Muscle of arm (tissue), 1 donor: ENCODE measurements at regions not wholly inside any gene's neighbourhood (a gene's known extent, or its start where the extent isn't known, plus 50 kb on each side); places are given as distances from the start of the nearest gene placed in this dataset.
"Not testable (repeated sequence)": the region's sequence is repeated elsewhere in the genome, so short reads cannot be mapped to it uniquely, and the experiment has no call there.

Experiments used
- DNase-seq: peaks from one replicate; pipeline ENCODE4 v3.0.0-alpha.2; 2013

DNA sequence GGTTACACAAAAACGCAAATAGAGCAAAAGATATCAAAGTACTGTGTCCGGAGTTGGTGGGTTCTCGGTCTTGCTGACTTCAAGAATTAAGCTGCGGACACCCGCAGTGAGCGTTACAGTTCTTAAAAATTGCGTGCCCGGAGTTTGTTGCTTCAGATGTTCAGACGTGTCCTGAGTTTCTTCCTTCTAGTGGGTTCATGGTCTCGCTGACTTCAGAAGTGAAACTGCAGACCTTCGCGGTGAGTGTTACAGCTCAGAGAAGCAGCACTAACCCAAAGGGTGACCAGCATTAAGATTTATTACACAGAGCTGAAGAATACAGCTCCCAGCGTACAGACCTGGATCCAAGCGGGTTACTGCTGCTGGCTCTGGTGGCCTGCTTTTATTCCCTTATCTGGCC, 125.7 kb upstream of the TWIST2 start:
- DNase-seq: no peak

DNA sequence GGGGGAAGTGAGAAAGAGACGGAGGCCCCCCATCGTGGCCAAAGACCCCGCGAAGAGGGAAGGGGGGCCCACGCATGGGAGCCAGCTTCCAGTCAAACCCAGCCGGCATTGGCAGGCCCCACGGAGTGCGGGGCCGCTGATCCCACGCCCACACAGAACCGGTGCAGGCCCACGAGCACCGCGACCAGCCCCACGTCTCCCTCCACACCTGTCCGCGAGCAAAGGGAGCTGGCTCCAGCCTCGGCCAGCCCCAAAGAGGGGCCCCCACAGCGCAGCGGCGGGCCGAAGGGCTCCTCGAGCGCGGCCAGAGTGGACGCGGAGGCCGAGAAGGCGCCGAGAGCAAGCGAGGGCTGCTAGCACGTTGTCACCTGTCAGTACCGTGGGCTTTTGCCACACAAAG, 125.0 kb upstream of the TWIST2 start:
- no peak for DNase-seq

DNA sequence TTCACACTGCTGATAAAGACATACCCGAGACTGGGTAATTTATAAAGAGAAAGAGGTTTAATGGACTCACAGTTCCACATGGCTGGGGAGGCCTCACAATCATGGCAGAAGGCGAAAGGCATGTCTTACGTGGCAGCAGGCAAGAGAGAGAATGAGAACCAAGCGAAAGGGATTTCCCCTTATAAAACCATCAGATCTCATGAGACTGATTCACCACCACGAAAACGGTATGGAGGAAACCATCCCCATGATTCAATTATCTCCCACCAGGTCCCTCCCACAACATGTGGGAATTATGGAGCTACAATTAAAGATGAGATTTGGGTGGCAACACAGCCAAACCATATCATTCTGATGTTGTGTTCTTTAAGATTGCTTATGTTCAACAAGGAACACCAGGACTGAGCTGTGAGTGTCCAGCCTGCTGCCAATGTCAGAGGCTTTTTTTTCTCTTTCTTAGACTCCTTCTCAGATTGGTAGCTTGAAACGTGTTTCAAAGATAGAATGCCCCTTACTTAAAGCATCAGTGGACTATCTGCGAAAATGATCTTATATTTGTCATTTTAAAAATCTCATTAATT, 124.1 kb upstream of the TWIST2 start:
- DNase-seq: not testable (repeated sequence)

DNA sequence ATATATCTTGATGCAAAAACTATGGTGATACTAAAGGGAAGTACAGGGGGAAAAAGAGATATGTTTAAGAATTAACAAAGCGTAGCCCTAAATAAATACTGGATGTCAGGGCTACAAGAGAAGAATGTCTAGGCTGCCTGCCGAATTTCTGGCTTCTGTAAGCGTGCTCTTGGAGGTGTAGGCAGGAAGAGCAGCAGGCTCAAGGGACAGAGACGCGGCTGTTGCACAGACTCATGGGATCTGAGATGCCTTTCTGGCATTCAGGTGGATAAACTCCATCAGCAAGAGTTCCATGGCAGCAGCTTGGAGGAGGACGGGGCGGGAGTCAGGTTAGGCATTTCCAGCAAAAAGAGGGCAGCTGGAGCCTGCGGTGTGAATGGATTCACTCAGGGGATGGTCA, 123.2 kb upstream of the TWIST2 start:
- no peak for DNase-seq

DNA sequence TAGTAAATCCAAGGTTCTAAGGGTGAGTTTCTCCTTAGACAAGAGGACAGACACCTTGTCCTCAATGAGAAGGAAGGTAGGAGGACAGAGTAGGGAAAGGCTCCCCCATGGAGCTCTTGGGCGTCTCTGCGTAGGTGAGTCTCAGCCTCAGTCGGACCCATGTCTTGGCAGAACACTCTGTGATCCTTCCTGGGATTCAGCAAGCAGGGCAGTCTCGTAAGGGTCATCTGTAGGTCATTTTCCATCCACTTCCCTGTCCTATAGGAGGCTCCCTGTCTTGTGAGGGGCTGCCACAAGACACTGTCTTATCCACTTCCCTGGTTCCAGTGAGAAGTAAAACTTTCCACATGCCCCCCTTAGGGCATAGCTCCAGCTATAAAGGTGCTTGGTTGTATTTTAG, 122.6 kb upstream of the TWIST2 start:
- no peak for DNase-seq

DNA sequence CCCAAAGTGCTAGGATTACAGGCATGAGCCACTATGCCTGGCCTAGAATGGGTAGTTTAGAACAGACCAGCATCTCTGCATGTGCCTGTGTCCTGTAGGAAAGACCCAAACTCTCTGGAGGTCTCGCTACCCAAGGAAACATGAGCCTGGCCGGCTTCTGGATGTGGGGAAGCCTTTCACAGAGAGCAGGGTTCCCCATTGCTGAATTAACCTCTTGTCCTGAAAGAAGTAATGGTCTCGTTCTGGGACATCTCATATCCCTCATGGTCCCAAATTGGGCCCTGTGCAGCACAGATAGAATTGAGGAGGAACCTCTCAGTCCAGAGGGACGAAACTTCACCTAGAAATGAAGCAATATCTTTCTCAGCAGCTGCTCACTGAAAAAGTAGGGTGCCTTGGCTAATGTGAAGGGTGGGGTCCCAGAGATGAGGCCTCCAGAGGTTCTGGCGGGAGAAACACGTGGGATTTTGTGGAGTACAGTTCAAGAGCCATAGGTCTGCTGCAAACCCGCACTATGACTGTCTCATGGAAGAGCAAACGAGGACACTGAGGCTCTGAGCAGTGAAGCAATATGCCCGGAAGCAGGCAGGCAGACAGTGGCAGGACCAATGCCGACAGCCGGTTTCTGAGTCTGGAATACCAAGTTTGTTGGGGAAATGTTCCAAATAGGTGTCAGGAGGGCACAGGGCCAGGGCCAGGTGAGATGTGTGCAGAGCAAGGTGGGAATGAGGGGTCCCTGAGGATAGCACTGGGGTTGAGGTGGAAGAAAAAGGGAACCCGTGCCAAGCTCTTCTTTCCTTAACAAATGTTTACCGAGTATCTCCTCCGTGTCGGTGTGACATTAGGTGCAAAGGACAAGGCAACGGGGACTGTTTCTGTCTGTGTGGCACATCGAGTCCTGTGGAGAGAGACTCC, 121.0 kb upstream of the TWIST2 start:
- no peak for DNase-seq

DNA sequence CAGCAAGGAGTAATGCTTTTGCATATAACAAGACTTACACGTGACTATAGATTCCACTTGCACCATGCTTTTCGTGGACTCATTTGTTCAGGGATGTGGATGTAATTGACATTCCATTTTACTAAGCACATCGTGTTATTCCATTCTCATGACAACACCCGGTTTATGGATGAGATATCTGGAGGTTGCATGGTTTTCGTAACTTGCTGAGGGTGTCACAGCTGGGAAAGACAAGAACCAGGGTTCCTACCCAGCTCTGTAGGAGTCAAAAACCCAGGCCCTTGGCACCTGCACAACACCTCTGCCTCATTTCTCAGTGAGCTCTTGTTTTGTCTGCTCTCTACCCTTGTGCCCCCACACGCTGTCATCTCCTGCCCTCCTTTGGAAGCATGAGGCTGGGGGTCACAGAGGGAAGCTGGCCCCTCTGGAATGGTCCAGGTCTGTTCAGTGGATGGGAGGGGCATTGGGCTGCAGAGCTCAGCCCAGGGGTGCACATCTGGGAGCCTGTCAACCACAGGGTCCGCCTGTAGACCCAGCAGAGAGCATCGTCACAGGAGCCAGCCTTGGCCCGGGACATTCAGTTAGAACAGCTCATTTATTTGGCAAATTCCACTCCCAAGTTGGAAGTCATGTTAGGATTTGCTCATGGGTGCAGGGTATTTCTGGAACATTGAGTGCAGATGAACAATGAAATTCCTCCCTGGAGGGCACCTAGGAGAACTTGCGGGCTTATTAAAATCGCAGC, 120.1 kb upstream of the TWIST2 start:
- no peak for DNase-seq

DNA sequence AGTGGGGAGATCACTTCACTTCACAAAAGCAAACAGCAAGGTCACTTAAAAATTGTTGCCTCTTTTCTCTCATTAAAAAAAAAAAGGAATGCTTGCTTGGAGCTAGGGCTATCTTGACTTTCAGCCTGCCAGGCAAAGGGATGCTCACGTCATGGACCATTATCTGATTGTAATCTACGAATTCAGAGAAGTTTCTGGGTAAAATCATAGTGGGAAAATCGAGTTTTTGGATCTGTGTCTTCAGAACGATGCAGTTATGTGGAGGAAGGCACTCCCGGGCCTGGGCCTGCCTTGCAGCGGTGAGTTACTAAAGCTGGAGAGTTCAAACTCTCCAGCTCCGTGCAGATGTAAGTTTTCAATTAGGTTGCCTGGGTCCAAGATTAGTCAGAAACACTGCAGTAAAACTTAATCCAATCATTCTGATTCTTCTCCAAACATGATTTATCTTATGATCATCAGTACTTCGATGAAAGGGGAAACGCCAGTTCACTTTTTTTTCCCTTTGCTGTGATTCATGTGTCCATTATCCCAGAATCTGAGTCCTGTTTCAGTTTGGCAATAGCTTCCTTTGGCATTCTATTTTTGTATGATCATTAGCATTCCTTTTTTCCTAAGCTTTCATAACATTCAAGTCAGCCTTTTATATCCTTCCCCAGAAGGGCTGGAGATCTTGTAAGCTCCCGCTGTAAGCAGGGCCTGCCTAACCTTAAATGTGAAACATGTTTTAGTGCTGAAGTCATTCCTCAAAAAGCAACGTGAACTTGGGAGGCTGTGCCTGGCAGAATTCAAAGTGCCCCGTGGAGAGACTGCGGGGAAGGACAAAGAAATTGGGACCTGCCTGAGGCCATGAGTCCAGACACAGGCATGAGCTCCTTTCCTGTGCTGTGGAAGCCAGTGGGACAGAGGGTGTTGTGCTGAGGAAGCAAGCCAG, 119.3 kb upstream of the TWIST2 start:
- peak; percentile 81 for DNase-seq

DNA sequence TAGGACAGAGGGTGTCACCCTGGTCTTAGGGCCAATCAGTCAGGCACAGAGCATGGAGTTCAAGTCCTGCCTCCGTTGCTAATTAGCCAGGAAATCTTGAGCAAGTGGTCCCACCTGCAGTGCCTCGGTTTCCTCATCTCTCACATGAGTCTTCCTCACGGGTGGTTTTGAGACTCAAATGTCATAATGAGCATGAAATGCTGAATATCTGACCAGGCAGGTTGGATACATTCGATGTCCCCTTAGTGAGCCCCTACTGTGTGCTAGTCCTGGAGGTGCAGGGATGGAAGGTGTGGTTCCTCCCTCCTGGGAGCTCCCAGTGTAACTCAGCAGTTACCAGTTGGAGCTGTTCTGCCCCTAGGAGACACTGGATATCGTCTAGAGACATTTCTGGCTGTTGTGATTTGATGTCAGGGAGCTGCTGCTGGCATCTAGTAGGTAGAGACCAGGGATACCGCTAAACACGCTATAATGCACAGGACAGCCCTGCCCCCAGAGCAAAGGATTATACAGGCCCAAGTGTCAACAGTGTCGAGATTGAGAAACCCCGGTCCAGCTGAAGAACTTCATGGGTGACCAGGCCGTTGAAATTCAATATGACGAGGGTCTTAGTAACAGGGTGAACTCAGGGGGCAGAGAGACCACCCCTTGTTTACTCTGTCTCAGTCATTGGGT, 118.5 kb upstream of the TWIST2 start:
- no peak for DNase-seq

DNA sequence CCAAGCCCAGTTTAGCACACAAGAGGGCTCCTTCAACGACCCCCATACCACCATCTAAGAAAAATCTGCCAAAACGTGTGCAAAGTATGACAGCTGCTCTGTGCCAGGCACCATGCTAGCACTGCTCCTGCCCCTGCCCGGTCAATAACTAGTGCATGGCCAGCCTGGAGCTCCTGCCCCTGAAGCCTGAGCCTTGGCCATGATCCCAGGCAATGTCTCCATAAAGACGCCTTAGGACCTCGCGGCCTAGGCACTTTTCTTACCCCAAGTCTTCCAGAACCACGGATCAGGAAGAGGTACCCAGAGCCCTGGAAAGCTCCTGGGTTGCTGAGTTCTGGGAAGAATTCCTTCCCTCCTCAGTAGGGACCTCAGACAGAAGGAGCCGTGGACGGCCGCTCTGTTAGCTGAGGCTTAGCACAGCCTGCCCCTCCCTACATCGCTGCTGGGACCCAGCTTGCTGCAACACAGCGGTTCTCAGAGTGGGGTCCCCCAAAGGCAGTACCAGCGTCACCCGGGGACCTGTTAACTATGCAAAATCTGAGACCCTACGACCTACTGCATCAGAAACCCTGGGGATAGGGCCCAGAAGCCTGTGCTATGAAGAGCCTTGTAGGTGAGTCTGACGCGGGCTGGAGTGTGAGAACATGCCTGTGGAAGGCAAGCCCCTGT, 117.8 kb upstream of the TWIST2 start:
- DNase-seq: no peak

DNA sequence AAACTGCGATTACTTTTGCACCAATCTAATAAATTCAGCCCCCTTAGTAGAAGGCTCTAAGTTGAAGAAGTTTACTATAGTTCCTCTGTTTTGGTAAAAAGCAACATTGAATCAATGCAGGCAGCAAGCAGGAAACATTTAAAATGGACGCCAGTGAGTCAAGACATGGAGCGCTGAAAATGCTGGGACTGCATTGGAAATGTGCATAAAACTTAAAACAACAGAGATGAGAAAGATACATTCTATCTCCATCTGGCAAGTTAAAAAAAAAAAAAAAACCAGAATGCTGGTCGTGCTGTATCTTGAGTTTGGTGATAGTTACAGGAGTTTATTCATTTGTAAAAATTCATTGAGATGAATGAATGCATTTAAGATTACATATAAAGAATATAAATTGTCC, 117.0 kb upstream of the TWIST2 start:
- no peak for DNase-seq

DNA sequence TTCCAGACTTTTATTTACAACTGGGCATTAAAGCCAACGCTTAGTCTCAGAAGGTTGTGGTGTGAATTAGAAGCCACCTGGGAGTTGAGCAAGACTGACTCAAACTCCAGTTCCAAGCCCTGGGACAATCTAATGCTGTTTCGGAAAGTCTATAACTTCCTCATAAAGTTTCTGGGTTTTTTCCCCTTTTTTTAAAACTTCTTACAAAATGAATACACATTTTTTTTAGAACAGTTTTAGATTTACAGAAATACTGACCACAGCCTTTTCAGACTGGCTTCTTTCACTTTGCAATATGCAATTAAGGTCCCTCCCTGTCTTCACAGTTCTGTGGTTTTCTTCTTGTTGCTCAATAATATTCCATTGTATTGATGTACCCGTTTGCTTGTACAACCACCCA, 115.9 kb upstream of the TWIST2 start:
- DNase-seq: no peak

DNA sequence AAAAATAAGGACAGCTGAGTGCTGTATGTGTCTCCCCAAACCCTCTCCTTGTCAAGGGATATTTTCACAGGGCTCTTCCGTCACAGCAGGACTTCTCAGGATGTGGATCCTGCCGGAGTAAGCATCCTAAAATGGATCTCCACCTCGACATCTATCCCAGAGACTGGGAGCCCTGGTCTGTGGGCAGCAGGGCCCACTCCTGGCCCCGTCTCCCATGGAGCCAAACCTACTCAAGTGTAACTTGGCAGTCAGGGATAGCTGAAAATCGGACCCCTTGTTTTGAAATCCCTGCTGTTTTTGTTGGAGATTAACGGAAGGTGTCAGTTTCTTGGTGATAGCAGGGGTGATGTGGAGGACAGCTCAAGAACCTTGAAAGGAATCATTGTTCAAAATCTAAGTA, 109.0 kb upstream of the TWIST2 start:
- DNase-seq: no peak

DNA sequence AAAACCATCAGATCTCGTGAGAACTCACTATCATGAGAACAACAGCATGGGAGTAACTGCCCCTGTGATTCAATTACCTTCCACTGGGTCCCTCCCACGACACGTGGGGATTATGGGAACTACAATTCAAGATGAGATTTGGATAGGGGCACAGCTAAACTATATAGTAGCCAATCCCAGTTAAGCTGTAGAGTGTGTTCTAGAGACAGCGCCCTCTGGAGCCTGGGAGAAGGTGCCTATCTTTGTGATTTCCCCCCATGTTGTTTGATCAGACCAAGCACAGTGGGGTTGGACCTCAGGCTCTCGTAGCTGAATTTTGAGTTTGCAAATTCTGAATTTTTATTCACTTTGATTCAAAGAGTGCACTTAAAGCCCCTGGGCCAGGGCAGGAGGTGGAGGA, 108.2 kb upstream of the TWIST2 start:
- no peak for DNase-seq

DNA sequence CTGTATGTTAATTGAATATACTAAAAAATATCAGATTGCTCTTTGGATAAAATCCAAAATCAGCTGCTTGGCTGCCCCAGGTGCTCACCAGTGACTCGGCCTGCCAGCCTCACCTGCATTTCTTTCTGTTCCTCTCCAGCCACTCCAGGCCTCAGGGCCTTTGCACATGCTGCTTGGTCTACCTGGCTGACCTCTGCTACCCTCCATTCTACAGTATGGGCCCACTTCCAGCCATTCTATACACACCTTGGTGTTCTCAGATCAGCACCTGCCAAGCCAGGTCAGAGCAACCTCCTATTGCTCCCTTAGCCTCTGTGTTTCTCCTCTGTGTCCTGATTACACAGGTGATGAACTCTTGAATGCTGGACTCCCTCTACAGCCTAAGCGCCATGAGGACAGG, 106.6 kb upstream of the TWIST2 start:
- no peak for DNase-seq

DNA sequence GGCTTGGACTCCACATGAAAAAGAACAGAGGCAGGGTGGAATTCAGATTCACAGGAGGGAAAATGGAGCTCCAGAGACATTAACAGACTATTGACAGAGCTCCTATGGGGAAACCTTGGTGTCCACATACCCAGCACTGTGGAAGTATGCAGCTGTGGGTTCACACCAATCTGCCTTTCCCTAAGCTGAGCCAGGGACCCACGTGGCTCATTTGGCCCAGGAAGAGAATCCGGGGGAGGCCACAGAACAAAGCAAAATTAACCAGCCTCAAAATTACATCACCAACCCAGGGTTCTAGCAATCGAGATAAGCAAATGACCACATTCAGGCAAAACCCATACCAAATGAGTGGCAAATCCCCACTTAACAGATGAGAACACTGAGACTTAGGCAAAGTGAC, 105.8 kb upstream of the TWIST2 start:
- DNase-seq: no peak

DNA sequence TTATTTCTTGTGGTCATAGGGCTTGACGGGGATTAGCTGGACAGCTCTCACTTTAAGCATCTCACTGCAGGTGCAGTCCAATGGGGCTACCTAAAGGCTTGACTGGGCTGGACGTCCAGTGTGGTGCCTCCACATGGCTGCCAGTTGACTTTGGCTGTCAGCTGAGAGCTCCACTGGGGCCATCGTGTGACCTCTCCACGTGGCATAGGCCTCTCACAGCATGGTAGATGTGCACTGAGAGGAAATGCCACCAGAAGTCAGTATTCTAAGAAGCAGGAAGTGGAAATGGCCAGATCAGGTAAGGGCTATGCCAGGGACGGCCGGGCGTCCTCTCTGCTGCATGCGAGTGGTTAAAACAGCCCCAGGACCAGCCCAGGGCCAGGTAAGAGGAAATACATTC, 105.2 kb upstream of the TWIST2 start:
- no peak for DNase-seq

DNA sequence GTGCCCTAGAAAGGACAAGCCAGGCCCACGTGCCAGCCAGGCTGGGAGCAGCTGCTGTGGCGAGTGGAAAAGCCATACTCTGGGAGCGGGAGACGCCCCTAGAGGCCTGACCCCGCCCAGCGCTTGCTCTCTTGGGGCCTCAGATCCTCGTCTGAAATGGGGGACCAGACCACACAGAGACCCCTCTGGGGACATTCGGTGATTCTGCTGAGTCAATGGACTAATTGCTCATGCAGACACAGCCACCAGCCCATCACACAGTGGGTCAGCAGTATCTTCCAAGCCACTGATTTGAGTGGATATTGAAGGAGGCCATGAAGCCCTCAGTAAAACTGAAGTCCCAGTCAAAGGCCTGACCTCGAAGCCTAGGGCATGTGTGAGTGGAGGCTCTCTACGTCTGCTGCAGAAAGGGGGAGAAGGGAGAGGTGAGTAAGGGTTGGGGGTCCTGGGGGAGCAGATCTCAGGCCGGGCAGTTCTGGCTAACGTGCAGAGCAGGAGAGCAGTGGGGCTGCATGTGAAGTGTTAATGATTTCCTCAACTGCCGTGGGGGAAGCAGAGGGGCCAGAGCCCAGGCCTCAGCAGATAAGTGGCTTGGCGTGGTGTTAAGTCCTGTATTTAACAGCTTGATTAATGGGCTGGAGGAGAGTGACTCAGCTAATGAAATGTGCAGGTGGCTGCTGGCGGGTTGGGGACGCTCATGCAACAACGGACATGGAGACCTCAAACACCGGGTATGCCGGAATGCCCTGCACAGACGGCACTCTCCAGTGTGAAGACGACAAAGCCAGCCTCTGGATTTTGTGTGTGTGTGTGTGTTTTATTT, 104.4 kb upstream of the TWIST2 start:
- no peak for DNase-seq

DNA sequence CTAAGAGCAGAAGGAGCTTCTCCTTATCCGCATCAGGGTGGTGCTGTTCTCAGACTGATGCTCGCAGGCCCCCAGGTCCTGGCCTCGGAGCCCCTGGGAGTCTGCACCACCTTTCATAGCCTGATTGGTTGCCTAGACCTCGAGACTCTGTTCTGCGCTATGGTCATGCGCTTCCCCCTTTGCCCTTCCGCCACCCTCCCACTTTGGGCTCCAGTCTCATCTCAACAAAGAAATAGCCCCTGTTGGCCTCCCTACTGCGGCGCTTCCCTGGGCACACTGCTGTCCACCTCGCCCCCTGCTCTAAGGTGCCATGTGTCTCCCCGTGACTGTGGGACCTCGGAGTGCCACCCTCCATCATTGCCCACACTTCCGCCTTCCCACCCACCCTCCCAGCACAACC, 102.9 kb upstream of the TWIST2 start:
- DNase-seq: no peak

DNA sequence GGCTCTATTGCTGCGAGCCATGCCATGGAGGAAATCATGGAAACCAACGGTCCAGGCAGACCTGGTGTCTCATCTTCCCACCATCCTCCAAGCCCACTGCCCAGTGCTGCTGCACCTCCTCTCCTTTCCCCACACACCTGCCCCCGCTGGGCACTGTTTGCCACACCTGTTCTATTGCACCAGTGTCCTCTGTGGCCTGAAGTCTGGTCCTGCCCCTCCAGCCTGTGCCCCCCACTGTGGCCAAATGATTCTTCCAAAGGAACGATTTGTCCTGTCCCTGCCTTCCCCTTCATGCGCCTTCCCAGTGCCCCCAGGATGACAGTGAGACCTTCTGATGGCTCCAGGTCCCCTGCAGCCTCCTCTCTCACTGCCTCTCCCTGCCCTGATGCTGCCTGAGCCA, 101.9 kb upstream of the TWIST2 start:
- DNase-seq: no peak
